ENCODE measurements at regions not wholly inside any gene's neighbourhood (a gene's known extent, or its start where the extent isn't known, plus 50 kb on each side); places are given as distances from the start of the nearest gene placed in this dataset.
A peak's percentile ranks its signal among the peaks of the same experiment; 100 is the strongest.

DNA sequence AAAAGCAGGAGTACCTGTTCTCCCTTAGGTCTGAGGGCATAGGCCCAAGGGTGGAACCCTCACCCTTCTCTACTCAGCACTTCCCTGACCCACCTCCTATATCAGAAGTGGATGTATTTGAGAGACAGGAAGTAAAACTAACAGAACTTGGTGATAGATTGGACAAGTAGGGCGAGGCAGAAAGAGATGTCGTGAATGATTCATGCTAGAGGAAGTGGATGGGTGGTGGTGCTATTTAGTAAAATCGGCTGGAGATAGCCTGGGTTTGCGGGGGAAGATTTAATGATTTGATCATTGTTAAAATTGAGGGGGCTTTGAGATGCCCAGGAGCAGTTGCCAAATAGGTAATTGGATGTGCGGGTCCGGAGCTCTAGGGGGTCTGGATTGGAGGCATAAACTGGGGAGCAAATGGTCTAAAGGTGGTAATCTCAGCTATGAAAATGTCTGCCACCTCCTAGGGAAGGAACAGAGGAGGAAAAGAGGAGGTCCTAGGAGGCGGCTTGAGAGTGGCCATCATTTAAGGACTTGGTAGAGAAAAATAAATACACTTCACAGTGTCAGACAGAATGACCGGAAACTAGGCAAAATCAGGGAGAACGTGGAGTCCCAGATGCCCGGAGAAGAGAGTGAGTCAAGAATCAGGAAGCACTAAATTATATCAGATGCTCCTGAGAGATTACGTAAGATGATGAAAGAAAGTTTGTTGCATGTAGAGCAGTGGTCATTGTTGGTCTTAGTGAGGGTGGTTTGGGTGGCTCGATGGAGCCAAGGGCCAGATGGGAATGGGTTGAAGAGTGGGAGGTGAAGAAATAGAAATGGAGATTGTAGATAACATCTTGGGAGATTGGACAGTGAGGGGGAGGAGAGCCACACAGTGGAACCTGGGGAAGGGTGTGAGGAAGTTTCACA lies 142.0 kb downstream of the CEP57L1 start:
- Histone ChIP-seq H3K27ac (ENCODE audit: low read depth, low read length) (no peak overlapping the region), H2BK15ac (ENCODE audit: low read length) (0 out of 2 replicates have a peak overlapping the region, but pooled peaks have one; percentile 24), H2AK5ac (ENCODE audit: low read depth, low read length) (no peak overlapping the region), H4K8ac (ENCODE audit: extremely low read depth, insufficient read depth, low read length) (no peak overlapping the region), H3K36me3 (ENCODE audit: control insufficient read depth in 2 of 4, insufficient read depth in 4 of 4, low read length in 3 of 4) (no peaks in the 10 kb centered on the region), H3K23me2 (ENCODE audit: low read depth, low read length) (no peaks in the 10 kb centered on the region), H3K56ac (replicated peaks; ENCODE audit: insufficient read length, low read depth, low read length) (no peak overlapping the region), H3K79me1 (ENCODE audit: low read depth, low read length) (no peaks in the 10 kb centered on the region), H3K14ac (ENCODE audit: insufficient read length) (no peak overlapping the region), H3K18ac (ENCODE audit: extremely low read depth, low read length) (no peak overlapping the region), H4K5ac (ENCODE audit: insufficient read length, low read depth, low read length) (no peak overlapping the region), H2BK5ac (ENCODE audit: low read depth, low read length) (no peak overlapping the region), H2BK20ac (ENCODE audit: low read length) (no peak overlapping the region), H3K9ac (replicated peaks in 1 of 4; ENCODE audit: extremely low read depth in 1 of 4, low read depth in 3 of 4, low read length in 3 of 4) (no peak overlapping the region), H3K4ac (replicated peaks; ENCODE audit: insufficient read length, low read depth, low read length) (no peak overlapping the region), H3K79me2 (ENCODE audit: control insufficient read depth in 1 of 2, insufficient read depth in 2 of 2, low read length in 2 of 2) (no peaks in the 10 kb centered on the region), H3K27me3 (replicated peaks in 1 of 4; ENCODE audit: control insufficient read depth in 3 of 4, extremely low read depth in 1 of 4, insufficient read depth in 3 of 4, low read length in 3 of 4) (no peaks in the 10 kb centered on the region), H2BK120ac (replicated peaks; ENCODE audit: low read depth, low read length) (no peak overlapping the region), H2BK12ac (ENCODE audit: low read depth, low read length) (peak overlapping the region; percentile 44; the same call in 1 of the 2 replicates), H3K4me3 (ENCODE audit: extremely low read depth in 1 of 4, insufficient read depth in 2 of 4, low read depth in 3 of 4, low read length in 4 of 4) (no peak overlapping the region), H3K9me3 (ENCODE audit: insufficient read depth in 2 of 2, low read depth in 1 of 2, low read length in 1 of 2) (no peaks in the 10 kb centered on the region), H3K23ac (ENCODE audit: insufficient read length) (no peak overlapping the region), H2AFZ (ENCODE audit: low read length) (peak overlapping the region; percentile 95), H4K20me1 (replicated peaks in 1 of 2; ENCODE audit: control insufficient read depth in 1 of 2, insufficient read depth in 2 of 2, low read length in 2 of 2) (no peaks in the 10 kb centered on the region), H3K4me2 (ENCODE audit: insufficient read depth in 1 of 2, low read depth in 2 of 2, low read length in 2 of 2) (no peak overlapping the region), H4K91ac (replicated peaks; ENCODE audit: insufficient read length, low read length) (no peak overlapping the region), H3K4me1 (replicated peaks in 1 of 4; ENCODE audit: control insufficient read depth in 3 of 4, insufficient read depth in 4 of 4, low read length in 3 of 4) (no peaks in the 10 kb centered on the region; a peak in 3 of 7 replicates)
- CTCF ChIA-PET (ENCODE audit: partially characterized antibody): interaction anchor here (0.6 to 2.1 kb wide), 11 partner anchors 12 to 157 kb away, joined by 3 to 9 read pairs (median 4); no protein-coding TSS in a partner anchor
- DNase-seq (ENCODE audit: low read depth in 1 of 2, low spot score in 2 of 2) (no peak), FAIRE-seq (no peak)
- TF ChIP-seq TBP (IDR thresholded peaks at IDR 0.05; ENCODE audit: low read depth, low read length) (no peak), CHD1 (IDR thresholded peaks at IDR 0.05; ENCODE audit: low read depth, low read length) (no peak), NANOG (IDR thresholded peaks at IDR 0.05; ENCODE audit: insufficient read depth, low read depth, low read length, poor library complexity, severe bottlenecking) (no peak), FOSL1 (IDR thresholded peaks at IDR 0.05; ENCODE audit: insufficient read depth, low read depth, low read length) (no peak), POLR2A (IDR thresholded peaks at IDR 0.05; ENCODE audit: control extremely low read depth in 1 of 2, low read depth in 2 of 2, low read length in 2 of 2) (no peak), SP2 (IDR thresholded peaks at IDR 0.05; ENCODE audit: low read length) (no peak), TEAD4 (IDR thresholded peaks at IDR 0.05; ENCODE audit: low read depth, low read length) (no peak), RNF2 (IDR thresholded peaks at IDR 0.05; ENCODE audit: borderline replicate concordance, low read depth, low read length, missing control alignments, poor library complexity, severe bottlenecking) (no peak), EP300 (IDR thresholded peaks at IDR 0.05; ENCODE audit: borderline replicate concordance in 1 of 2, low read depth in 2 of 2, low read length in 2 of 2) (no peak), EGR1 (IDR thresholded peaks at IDR 0.05; ENCODE audit: borderline replicate concordance, low read depth, low read length) (no peak), GTF2F1 (IDR thresholded peaks at IDR 0.05; ENCODE audit: borderline replicate concordance, low read depth, low read length) (no peak), TAF7 (optimal IDR thresholded peaks at IDR 0.05; ENCODE audit: borderline replicate concordance, low read depth, low read length) (no peak)
- POLR2A ChIA-PET (ENCODE audit: partially characterized antibody): interaction anchor here (1.0 to 1.3 kb wide), 2 partner anchors 24 to 145 kb away, joined by 5 to 6 read pairs; partner anchors contain the start of gene CD164
- WGBS, 2 experiments (ENCODE audit: extremely low coverage in 1 of 2, insufficient coverage in 1 of 2, insufficient read length in 1 of 2, insufficient replicate concordance in 2 of 2, low coverage in 1 of 2, low lambda C conversion rate in 2 of 2, missing lambda C conversion rate in 1 of 2): 85% methylated on average over 12 of the region's 12 CpGs; no CpG with 5 or more reads in 1 of the 2 experiments
